ENCODE measurements at regions not wholly inside any gene's neighbourhood (a gene's known extent, or its start where the extent isn't known, plus 50 kb on each side); places are given as distances from the start of the nearest gene placed in this dataset.
A peak's percentile ranks its signal among the peaks of the same experiment; 100 is the strongest.

DNA sequence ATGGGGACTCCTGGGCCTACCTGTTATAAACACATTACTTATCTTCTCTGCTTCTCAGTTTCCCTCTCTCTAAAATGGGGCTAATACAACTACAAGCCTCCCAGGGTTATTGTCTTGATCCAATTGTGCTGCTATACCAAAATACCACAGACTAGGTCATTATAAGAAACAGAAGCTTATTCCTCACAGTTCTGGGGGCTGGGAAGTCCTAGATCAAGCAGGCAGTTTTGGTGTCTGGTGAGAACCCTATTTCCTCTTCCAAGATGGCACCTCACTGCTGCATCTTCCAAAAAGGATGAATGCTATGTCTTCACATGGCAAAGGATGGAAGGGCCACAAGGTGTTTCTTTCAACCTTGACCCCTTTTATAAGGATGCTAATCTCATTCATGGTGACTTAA lies 732.9 kb upstream of the TBX3 start:
- no peak for DNase-seq

DNA sequence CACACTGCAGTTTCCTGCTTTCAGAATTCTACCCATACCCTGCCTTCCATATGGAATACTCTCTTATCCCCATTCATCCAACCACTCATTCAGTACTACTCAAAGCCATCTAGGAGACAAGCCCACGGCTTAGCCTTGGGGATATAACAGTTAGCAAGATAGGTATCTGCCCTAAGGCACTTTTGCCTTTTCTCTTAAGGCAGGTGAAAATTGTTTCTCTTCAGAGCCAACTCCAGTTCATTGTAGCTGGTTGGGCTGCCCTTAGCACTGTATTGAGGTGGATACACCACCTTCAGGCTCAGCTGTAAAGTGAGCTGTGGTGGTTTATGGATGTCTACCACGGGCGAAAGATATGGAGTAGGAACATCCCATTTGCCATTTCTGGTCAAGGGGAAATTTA lies 729.7 kb upstream of the TBX3 start:
- peak; percentile 5 for DNase-seq

DNA sequence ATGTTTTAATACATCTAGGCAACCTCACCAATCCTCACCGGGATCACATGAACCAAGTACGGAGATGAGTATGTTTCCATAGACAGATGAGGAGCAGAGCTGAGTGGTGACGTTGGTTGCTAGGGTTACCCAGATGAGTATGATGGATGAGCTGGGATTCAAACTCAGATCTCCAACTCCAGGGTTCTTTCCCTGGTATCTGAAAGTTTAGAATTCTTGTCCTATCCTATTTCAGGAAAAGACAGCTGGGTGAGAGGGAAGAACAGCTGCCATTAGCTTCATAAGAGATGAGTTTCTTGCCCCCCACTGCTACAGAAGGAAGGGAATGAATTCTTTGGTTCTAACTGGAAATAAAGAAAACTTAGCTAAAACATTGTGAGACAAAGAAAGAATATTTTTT lies 728.9 kb upstream of the TBX3 start:
- no peak for DNase-seq

DNA sequence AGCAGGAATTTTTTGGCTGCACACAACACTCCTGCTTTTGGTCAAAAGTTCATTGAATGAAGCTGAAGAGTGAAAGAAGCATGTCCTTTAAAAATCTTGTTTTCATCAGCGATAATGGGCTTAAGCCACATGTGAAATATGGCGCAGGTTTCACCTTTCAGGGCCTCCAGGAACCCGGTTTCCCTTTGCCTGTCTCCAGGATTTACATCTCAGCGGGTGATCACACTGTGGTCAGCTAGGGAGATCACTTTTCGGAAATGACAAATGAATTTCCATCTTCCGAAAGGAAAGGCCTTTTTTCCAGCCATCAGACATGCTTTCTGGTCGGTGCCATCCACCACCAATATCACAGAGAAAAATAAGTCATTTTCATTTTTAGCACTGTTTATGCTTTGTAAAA lies 727.1 kb upstream of the TBX3 start:
- DNase-seq: no peak

DNA sequence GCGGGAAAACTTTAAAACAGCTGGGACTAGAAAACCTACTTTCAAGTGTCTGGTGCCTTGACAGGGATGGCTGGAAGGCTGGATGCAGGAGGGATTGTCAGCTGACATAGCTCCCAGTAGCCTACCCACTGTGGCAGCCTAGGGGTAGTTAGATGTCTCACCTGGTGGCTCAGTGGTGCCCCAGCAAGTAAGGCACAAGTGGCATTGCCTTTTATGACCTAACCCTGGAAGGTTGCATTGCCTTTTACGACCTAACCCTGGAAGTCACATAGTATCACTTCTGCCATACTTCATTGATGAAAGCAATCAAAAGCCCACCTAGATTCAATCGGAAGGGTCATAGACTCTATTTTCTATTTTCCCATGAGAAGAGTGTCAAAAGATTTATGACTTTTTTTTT lies 724.7 kb upstream of the TBX3 start:
- no peak for DNase-seq

DNA sequence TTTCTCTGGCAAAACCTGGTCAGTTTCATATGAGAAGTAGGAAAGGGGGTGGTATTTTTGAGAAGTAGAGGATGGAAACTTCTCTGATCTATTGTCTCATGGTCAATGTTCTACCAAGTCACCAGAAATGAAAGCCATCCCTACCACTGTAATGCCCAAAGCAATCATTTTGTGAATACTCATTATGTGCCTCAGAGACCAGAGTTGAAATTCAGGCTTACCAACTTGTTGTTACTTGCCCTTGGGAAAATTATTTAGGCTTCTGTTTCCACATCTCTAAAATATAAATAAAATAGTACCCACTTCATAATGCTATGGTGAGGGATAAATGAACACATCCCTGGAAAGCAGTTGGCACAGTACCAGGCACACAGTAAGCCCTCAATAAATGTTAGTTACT lies 723.7 kb upstream of the TBX3 start:
- no peak for DNase-seq

DNA sequence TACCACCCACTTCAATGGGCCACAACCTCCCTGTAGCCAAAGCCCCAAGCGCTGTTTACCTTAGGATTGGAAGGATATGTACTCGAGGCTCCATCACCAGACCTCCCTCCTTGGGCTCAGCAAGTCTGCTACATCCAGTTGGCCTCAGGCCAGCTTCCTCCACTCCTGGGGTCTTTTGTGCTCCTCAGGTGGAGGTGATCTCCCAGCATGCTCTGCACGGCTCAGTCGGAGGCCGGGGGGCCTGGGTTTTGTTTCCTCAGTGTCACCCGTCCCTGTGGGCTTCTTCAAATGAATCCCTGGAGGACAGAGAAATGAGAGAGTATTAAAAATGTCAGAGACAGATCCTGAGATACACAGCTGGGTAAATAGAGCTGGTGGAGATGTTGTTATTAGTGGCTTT lies 723.1 kb upstream of the TBX3 start:
- DNase-seq: peak; percentile 75

DNA sequence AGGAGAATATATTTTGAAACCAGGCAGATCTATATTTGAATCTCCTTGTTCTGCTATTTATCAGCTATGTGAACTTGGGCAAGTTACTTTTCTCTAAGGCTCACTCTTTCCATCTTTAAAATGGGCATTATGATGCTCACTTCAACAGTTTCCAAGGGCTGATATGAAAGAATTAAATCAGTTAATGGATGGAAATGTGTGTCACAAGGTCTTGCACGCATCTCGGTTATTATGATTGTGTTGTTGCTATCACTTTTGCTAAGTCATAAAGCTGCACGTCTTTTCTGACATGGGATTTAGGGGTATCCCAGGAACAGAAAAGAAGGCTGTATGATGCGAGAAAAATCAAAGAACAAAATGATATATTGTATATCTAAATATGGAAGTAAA lies 721.5 kb upstream of the TBX3 start:
- DNase-seq: no peak

DNA sequence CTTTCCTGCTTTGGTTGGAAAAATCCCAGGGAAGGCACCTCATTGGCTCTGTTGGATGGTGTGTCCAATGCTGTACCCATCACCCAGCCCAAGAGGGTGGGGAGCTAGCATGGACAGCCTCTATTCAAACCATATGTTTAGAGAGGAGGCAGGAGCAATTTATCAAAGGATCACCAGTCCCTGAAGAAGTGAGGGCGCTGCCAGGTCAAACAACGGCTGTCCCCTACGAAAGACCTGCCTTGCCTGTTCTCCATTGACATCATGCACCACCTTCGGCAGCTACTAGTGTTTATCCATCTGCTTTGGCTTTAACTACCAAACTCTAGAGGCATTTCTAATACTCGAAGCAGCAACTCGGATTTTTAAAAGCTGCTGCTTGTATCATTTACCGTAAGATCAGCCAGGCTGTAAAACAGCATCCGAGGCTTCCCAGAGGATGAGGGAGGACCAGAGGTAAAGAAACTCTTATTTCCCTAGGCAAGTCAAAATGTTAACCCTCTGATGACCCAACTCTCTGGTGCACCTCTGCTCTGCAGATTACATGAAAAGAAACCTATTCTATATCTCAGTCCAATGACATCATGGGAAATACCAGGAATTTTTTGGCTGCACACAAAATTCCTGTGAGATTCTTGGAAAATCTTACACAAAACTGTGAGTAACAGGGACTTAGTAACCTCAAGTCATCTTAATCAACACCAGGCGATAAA lies 720.9 kb upstream of the TBX3 start:
- no peak for DNase-seq

DNA sequence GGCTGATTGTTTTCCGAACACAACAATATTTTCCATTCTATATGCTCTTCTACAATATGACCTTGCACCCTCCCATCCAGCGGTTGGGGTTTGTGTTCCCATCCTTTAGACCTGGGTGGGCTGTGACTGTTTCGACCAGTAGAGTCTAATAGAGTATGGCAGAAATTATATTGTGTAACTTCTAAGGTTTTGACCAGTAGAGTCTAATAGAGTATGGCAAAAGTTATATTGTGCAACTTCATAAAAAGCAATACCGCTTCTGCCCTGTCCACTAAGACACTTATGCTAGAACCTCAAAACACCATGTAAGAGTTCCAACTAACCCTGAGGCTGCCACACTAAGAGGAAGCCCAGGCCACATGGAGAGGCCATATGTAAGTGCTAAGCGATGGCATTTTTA lies 719.7 kb upstream of the TBX3 start:
- no peak for DNase-seq

DNA sequence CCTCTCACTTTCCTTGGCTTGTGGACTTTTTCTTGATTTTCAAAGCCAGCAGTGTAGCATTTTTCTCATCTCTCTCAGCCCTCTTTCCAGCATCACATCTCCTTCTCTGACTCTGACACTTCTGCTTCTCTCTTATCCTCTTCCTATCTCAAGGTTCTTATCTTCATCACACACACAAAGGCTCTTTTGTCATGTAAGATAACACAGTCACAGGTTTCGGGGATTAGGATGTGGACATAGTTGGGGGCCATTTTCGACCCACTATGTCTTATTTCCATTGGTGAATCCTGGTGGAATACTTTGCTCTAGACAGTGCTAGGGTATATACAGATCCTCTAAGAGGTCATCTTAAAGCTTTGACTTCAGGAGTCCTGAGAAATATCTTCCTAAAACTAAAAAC lies 719.3 kb upstream of the TBX3 start:
- no peak for DNase-seq

DNA sequence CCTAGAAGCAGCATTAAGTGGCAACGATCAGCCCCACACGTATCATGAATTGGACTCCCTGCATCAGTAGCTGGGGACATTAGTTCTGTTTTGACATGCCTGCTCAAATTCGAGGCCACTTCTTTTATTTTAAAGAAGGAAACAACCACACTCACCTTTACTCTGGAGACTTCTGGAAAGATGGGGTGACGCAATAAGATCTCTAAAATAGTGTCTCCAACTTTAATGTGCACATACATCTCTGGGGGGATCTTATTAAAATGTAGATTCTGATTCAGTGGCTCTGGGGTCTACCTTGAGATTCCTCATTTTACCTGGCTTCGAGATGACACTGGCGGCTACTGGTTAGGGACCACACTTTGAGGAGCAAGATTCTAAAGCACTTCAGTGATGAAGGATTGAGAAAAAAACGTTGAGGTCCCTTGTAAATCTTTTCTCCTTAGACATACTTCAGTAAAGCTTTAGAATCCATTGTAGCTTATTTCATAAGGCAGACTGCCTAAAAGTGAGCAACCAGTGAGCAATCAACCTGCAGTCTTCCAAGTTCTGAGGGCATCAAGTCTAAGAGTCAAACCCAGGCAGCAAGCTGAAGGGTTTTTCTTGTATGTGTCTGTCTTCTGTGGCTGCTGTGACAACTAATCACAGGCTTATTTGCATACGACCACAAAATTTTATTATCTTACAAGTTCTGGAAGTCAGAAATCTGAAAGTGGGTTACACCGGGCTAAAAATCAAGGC lies 718.6 kb upstream of the TBX3 start:
- DNase-seq: no peak

DNA sequence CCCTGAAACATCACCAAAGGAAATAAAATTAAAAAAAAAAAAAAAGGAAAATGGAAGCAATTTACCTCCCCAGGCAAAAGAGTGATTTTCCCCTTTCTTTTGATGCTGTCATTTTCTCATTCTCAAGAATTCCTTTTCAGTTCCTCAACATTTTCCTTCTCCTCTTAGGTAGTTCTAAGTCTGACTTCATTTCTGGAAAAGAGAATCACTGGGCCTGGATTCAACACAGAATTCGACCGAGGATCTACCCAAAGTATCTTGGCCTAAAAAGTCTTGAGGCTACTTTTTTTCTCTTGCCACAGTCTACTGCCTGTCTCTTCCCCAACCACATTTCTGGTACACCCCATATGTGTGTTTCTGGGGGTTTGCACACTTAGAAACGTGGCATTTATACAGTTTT lies 717.8 kb upstream of the TBX3 start:
- DNase-seq: no peak

DNA sequence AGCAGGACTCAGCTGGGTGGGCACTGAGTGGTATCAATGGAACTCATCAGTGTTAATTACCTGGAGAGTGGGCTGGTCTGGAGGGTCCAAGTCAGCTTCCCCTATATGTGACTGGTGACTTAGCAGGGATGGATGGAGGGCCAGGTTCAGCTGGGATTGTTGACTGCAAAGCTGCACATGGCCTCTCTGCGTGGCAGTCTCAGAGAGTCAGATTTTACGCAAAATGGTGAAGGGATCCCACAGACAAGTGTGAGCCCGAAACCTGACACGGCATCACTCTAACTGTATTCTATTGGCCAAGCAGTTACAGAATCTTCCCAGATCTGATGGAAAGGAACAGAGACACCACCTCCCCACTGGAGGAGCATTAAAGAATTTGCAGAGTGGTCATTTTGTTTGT lies 716.0 kb upstream of the TBX3 start:
- DNase-seq: no peak

DNA sequence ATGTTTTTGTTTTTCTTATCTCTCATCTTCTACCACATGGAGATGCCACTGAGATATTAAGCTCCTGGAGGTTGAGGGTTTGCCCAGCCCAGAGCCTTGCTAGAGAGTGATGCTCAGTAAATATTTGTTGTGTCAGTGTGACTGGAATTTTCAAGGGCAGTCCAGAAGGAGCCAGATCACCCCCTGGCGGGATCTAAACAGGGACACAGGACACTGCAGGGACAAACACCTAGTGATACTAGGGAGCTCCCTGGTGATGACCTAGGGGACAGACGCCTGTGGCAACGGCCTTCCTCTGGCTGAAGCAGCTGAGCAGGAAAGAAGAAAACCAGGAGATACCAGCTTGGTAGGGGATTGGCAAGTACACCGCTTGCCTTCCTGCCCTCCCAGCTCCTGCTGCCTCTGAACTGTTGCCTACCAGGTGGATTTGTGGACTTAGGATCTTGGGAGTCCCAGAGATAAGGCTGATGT lies 714.4 kb upstream of the TBX3 start:
- peak; percentile 9 for DNase-seq

DNA sequence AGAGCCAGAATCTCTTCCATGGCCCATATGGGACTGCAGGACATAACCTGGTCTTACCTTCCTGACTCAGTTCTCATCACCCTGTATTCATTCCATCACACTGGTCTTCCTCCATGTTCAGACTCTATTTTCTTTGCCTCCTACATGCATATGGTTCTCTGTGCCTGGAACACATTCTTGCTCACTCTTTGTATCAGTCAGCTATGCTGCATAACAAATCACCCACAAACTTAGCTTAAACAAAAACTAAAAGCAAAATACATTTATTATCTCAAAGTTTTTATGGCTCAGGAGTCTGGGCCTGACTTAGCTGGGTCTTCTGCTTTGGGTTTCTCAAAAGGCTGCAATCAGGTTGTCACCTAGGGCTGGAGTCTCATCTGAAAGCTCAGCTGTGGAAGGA lies 712.6 kb upstream of the TBX3 start:
- no peak for DNase-seq

DNA sequence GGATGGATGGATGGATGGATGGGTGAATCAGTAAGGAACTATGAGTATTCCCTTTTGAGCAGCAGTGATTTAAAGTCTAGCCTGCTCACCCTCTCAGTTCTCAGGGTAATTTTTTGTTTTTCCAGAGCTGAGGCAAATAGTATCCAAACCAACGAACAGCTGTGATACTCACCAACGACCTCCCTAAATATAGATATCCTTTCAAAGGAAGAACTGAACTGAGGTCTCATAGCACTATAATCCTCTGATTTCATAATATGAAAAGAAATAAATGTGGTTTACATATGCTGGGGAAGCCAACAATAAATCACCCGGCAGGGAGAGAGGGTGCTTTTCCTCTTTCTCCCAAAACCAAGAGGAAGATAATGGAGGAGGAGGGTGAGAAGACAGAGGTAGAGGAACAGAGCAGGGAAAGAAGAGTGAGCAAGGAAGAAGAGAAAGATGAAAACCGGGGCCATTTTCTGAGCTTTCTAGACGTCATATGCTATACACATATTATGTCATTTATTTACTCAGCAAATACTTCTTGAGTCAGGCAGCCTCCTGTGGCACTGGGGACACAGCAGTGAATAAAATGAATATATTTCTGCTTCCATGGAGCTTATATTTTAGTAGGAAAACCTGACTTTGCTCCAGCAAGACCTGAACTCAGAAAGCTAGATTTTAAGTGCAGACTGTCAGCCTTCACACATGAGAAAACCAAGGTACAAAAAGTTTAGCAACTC lies 710.7 kb upstream of the TBX3 start:
- peak; percentile 30 for DNase-seq

DNA sequence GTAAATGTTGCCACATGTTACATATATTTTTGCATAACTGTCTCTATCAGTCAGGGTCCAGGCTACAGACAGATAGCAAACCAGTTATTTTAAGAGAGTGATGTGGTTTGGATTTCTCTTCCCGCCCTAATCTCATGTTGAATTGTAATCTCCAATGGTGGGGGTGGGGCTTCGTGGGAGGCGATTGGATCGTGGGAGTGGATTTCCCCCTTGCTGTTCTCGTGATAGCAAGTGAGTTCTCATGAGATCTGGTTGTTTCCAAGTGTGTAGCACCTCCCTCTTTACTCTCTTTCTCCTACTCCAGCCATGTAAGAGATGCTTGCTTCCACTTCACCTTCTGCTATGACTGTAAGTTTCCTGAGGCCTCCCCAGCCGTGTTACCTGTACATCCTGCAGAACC lies 704.2 kb upstream of the TBX3 start:
- no peak for DNase-seq

DNA sequence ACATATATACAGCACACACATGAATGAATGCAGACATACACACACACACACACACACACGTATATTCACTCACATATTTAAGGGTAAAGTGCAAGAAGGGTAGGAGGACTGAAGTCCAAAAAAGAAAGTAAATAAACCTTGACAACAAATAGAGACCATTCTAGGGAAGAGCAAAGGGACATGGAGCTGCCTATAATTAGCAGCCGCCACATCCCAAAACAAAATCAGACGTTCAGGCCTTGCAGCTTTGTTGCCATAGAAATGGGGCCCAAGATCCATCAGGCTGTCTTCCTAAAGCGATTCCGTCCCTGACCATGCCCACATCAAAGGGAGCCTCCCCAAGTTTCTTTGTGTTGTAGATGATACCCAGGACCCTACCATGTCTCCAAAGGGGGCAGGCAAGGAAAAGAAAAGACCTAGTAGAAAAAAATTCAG lies 703.5 kb upstream of the TBX3 start:
- DNase-seq: no peak

DNA sequence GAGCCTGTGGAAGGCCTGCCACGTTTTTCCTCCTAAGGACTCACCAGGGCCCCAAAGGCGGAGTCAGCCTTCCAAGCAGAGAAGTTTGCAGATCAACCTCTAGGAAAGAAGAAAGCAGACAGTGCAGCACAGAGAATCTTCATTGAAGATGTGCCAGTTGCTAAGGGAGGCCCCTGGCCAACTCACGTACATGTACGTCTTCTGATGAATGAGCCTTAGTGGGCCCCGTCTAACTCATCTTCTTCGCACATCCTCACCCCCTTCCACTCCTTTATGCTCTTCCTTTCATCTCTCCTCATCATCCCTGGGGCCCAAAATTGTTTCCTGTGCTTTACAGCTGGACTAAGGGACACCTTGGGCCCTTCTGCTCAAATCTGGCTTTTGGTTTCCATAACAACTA lies 703.0 kb upstream of the TBX3 start:
- DNase-seq: no peak

DNA sequence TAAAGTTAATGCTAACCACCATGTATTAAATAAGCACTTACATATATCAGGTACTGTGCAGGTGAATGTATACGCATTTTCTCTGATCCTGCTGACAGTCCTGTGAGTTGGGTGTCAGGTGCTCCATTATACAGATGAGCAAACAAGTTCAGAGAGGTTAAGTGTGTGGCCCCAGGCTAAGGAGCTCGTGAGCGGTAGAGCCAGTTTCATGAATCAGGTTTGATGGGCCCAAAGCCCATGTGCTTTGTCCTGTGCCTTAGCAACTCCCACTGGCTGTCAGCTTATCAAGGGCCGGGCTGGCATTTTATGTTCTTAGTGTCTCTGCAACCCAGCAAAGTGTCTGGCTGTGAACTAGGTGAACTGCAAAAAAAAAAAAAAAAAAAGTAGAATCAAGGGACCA lies 701.2 kb upstream of the TBX3 start:
- DNase-seq: no peak

DNA sequence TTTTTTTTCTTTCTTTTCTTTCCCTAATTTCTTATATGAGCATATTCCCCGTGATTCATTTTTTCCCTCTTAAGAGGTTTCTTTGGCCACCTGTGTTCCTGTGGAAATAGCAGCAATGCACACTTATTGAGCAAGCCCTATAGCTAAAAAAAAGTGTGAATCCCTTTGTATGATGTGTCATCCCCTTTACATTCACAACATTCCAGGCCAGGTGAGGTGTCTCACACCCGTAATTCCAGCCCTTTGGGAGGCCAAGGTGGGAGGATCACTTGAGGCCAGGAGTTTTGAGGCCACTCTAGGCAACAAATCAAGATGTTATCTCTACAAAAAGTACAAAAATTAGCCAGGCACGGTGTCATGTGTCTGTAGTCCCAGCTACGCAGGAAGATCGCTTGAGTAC lies 700.4 kb upstream of the TBX3 start:
- no peak for DNase-seq

DNA sequence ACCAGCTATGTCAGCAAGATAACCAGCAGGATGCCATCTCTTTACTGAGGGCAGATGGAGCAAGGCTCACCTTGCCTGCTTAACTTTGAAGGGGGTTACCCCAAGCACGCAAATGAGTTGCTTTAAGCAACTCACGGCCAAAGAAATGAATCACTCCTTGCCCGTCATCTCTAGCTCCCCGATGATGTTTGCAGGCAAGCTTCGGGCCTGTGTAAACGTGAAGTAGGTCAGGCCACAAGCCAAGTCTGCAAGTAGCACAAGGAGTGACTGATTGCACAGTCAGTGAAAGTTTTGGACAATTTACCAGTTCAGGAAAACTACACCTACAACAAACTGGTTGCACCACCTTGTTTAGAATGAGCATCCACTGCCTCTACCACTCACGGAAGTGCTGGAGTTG lies 699.7 kb upstream of the TBX3 start:
- DNase-seq: no peak

DNA sequence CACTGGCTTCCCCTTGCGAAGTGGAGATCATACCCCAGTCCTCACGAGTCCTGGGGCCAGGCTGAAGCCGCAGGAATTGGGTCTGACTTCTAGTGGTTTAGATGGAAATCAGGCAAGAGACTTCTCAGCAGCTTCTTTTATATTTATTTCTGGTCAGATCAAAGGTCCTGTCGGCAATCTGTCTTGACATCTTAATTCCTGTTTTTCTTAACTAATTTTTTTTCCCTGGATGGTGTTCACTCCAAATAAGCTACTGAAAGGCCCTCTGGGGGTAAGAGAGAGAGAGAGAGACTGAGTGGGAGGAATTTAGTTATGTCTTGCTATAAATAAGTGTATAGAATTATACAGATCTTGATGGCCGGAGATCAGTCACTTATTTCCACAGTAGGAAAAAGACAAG lies 698.7 kb upstream of the TBX3 start:
- DNase-seq: no peak
